Tibial nerve (tissue), 3 donors: ENCODE measurements at regions not wholly inside any gene's neighbourhood (a gene's known extent, or its start where the extent isn't known, plus 50 kb on each side); places are given as distances from the start of the nearest gene placed in this dataset.

Source experiments
- CTCF ChIP-seq, 5 experiments: fragments of 200-600 bp in 3 of 5; fragments of 450-650 bp in 2 of 5; sonication (generic) in 3 of 5; IDR thresholded peaks; one replicate each; pipeline ENCODE4 v1.5.1; 2016 to 2019; ENCODE audit warnings: antibody characterized with exemption in 5 of 5, mild to moderate bottlenecking in 3 of 5, moderate library complexity in 2 of 5
- POLR2A ChIP-seq, 2 donors: fragments of 450-650 bp; IDR thresholded peaks; one replicate each; pipeline ENCODE4 v1.6.1; 2017; ENCODE audit warnings: antibody characterized with exemption in 2 of 2, mild to moderate bottlenecking in 2 of 2, moderate library complexity in 2 of 2

DNA sequence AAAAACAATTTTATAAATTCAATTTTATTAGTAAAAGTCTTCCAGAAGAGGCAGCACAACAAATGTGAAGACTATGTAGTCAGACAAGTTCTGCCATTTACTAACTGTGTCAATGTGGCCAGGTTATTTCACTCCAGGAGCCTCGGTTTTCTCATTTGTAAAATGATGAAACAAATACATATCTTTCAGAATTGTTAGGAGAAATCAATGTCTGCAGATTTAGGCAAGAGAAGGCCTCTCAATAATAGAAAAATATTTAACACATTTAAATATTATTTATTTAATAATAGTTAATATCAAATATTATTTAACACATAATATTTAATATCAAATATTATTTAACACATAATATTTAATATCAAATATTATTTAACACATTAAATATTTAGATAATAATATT lies 75.6 kb upstream of the PTGFR start:
- TF ChIP-seq POLR2A (IDR thresholded peaks at IDR 0.05): no peak
- TF ChIP-seq CTCF (IDR thresholded peaks at IDR 0.05): no peak
